ENCODE measurements at regions not wholly inside any gene's neighbourhood (a gene's known extent, or its start where the extent isn't known, plus 50 kb on each side); places are given as distances from the start of the nearest gene placed in this dataset.
"Not testable (repeated sequence)": the region's sequence is repeated elsewhere in the genome, so short reads cannot be mapped to it uniquely, and the experiment has no call there.

- no peaks in the 10 kb centered on the region for H3K4me1 ChIP-seq
- no peak for TF ChIP-seq POLR2A (IDR thresholded peaks at IDR 0.05)
- no peak for TF ChIP-seq CTCF (IDR thresholded peaks at IDR 0.05)
- DNase-seq, result no peak
- intact Hi-C loops (cut with DNase I), result no loop called here
- H3K27me3 ChIP-seq, result no peaks in the 10 kb centered on the region
- no peak overlapping the region for H3K4me3 ChIP-seq
- H3K27ac ChIP-seq, result no peak overlapping the region
- no peaks in the 10 kb centered on the region for H3K9me3 ChIP-seq
- 70 to 86% methylated on average over 4 to 5 of the region's 7 CpGs for WGBS, 2 donors
- no peaks in the 10 kb centered on the region for H3K36me3 ChIP-seq
These were observed 90.2 kb upstream of the VGLL4 start for GRCh38 chr3:11733914-11734313.

- 80 to 88% methylated on average over 2 of the region's 2 CpGs for WGBS, 2 donors
- intact Hi-C loops (cut with DNase I), result no loop called here
- Histone ChIP-seq H3K4me3 (no peak overlapping the region), H3K27ac (no peak overlapping the region), H3K4me1 (peaks cover 0 to under 1% (median 0%) of the 10 kb centered on the region in 3 donors), H3K27me3 (no peaks in the 10 kb centered on the region), H3K36me3 (no peaks in the 10 kb centered on the region), H3K9me3 (no peaks in the 10 kb centered on the region)
- TF ChIP-seq CTCF (IDR thresholded peaks at IDR 0.05) (no peak), POLR2A (IDR thresholded peaks at IDR 0.05) (no peak)
- DNase-seq, result no peak
These were observed 83.5 kb upstream of the VGLL4 start for GRCh38 chr3:11727207-11727606.

- Histone ChIP-seq H3K4me3 (no peak overlapping the region), H3K27ac (no peak overlapping the region), H3K27me3 (no peaks in the 10 kb centered on the region), H3K4me1 (peaks cover 3 to 11% (median 6%) of the 10 kb centered on the region in 3 donors), H3K9me3 (no peaks in the 10 kb centered on the region), H3K36me3 (no peaks in the 10 kb centered on the region)
- no peak for DNase-seq
- WGBS, 2 donors, result 70 to 83% methylated on average over 1 to 3 of the region's 3 CpGs
- intact Hi-C loops (cut with DNase I), result no loop called here
- TF ChIP-seq POLR2A (IDR thresholded peaks at IDR 0.05), result no peak
- no peak for TF ChIP-seq CTCF (IDR thresholded peaks at IDR 0.05)
These were observed 82.4 kb upstream of the VGLL4 start for GRCh38 chr3:11726146-11726545.

- H3K27ac ChIP-seq; H3K36me3 ChIP-seq; H3K9me3 ChIP-seq; H3K27me3 ChIP-seq; H3K4me3 ChIP-seq; intact Hi-C loops (cut with DNase I); DNase-seq: not testable (repeated sequence)
- WGBS, 2 donors, result 95% methylated on average over 2 of the region's 2 CpGs; no CpG with 5 or more reads in 1 of the 2 donors
- peaks cover 8 to 18% (median 9%) of the 10 kb centered on the region in 3 donors for H3K4me1 ChIP-seq
These were observed 81.6 kb upstream of the VGLL4 start for GRCh38 chr3:11725340-11725641.

- intact Hi-C loops (cut with DNase I), result no loop called here
These were observed 81.1 kb upstream of the VGLL4 start for GRCh38 chr3:11724615-11725339.

More at GRCh38 chr3:11724615-11725339, 81.1 kb upstream of the VGLL4 start:
- no peaks in the 10 kb centered on the region for H3K9me3 ChIP-seq
- no peak overlapping the region for H3K4me3 ChIP-seq
- 55 to 82% methylated on average over 7 to 8 of the region's 8 CpGs for WGBS, 2 donors
- no peaks in the 10 kb centered on the region for H3K27me3 ChIP-seq
- H3K27ac ChIP-seq, result no peak overlapping the region
- TF ChIP-seq POLR2A (IDR thresholded peaks at IDR 0.05), result no peak
- TF ChIP-seq CTCF (IDR thresholded peaks at IDR 0.05), result no peak
- H3K4me1 ChIP-seq, result peaks cover 8 to 18% (median 9%) of the 10 kb centered on the region in 3 donors
- no peaks in the 10 kb centered on the region for H3K36me3 ChIP-seq
- no peak for DNase-seq
